Nephron (organoid): ENCODE measurements at regions not wholly inside any gene's neighbourhood (a gene's known extent, or its start where the extent isn't known, plus 50 kb on each side); places are given as distances from the start of the nearest gene placed in this dataset.
A peak's percentile ranks its signal among the peaks of the same experiment; 100 is the strongest.

Source experiments
- H3K27ac Mint-ChIP-seq, 3 experiments: 2 replicates each; pipeline ENCODE4 v1.8.0; 2020; ENCODE audit warnings: mixed read lengths in 3 of 3, mild to moderate bottlenecking in 2 of 3, moderate library complexity in 1 of 3
- H3K27me3 Mint-ChIP-seq: 2 replicates; pipeline ENCODE4 v1.8.0; 2021; ENCODE audit warnings: low read depth, mild to moderate bottlenecking, moderate library complexity, mixed read lengths
- H3K36me3 Mint-ChIP-seq: 2 replicates; pipeline ENCODE4 v1.8.0; 2020; ENCODE audit warnings: low read depth, mixed read lengths
- H3K4me1 Mint-ChIP-seq: 2 replicates; pipeline ENCODE4 v1.8.0; 2020; ENCODE audit warnings: mixed read lengths
- H3K4me3 Mint-ChIP-seq, 3 experiments: 2 replicates each; pipeline ENCODE4 v1.8.0; 2020; ENCODE audit warnings: mild to moderate bottlenecking in 3 of 3, mixed read lengths in 3 of 3, moderate library complexity in 2 of 3
- H3K9me3 Mint-ChIP-seq: 2 replicates; pipeline ENCODE4 v1.8.0; 2020; ENCODE audit warnings: mixed read lengths
- CTCF ChIP-seq, 3 experiments: fragments of 200-600 bp; sonication (generic); IDR thresholded peaks; one replicate each; pipeline ENCODE4 v1.5.0; 2021; ENCODE audit warnings: antibody characterized with exemption in 3 of 3; ENCODE audit not compliant: unreplicated experiment in 3 of 3

- TF ChIP-seq CTCF (IDR thresholded peaks at IDR 0.05; ENCODE audit: unreplicated experiment in 3 of 3): no peak
- no peaks in the 10 kb centered on the region for H3K9me3 Mint-ChIP-seq
- H3K27ac Mint-ChIP-seq: no peak overlapping the region
- no peaks in the 10 kb centered on the region for H3K36me3 Mint-ChIP-seq
- H3K4me1 Mint-ChIP-seq: no peaks in the 10 kb centered on the region
- no peak overlapping the region for H3K4me3 Mint-ChIP-seq
- no peaks in the 10 kb centered on the region for H3K27me3 Mint-ChIP-seq
These were observed 340.1 kb upstream of the RPS6KA3 start for GRCh38 chrX:20606831-20607230.

- Mint-ChIP-seq H3K4me1 (peaks cover 7% of the 10 kb centered on the region), H3K9me3 (no peaks in the 10 kb centered on the region), H3K27ac (no peak overlapping the region), H3K36me3 (no peaks in the 10 kb centered on the region), H3K27me3 (no peaks in the 10 kb centered on the region), H3K4me3 (no peak overlapping the region)
- TF ChIP-seq CTCF (IDR thresholded peaks at IDR 0.05; ENCODE audit: unreplicated experiment in 3 of 3): no peak
These were observed 330.1 kb upstream of the RPS6KA3 start for GRCh38 chrX:20596856-20597255.

GRCh38 chrX:20595928-20596575 is 329.3 kb upstream of the RPS6KA3 start:
- peaks cover 7% of the 10 kb centered on the region for H3K4me1 Mint-ChIP-seq
- TF ChIP-seq CTCF (IDR thresholded peaks at IDR 0.05; ENCODE audit: unreplicated experiment in 3 of 3): no peak
- H3K36me3 Mint-ChIP-seq: no peaks in the 10 kb centered on the region
- no peaks in the 10 kb centered on the region for H3K27me3 Mint-ChIP-seq
- H3K4me3 Mint-ChIP-seq: no peak overlapping the region
- peak overlapping the region in 1 of 3 experiments; percentile 20 for H3K27ac Mint-ChIP-seq
- H3K9me3 Mint-ChIP-seq: peaks cover under 1% of the 10 kb centered on the region

GRCh38 chrX:20594985-20595384 is 328.3 kb upstream of the RPS6KA3 start:
- H3K27me3 Mint-ChIP-seq: no peaks in the 10 kb centered on the region
- peak; percentile 40 to 43 (median 40) for TF ChIP-seq CTCF (IDR thresholded peaks at IDR 0.05; ENCODE audit: unreplicated experiment in 3 of 3)
- H3K4me1 Mint-ChIP-seq: peaks cover 7% of the 10 kb centered on the region
- no peak overlapping the region for H3K27ac Mint-ChIP-seq
- no peaks in the 10 kb centered on the region for H3K36me3 Mint-ChIP-seq
- H3K4me3 Mint-ChIP-seq: no peak overlapping the region
- peaks cover 3% of the 10 kb centered on the region for H3K9me3 Mint-ChIP-seq

- TF ChIP-seq CTCF (IDR thresholded peaks at IDR 0.05; ENCODE audit: unreplicated experiment in 3 of 3): no peak
- Mint-ChIP-seq H3K36me3 (no peaks in the 10 kb centered on the region), H3K4me3 (no peak overlapping the region), H3K4me1 (peaks cover 7% of the 10 kb centered on the region), H3K9me3 (peaks cover 13% of the 10 kb centered on the region), H3K27me3 (no peaks in the 10 kb centered on the region), H3K27ac (no peak overlapping the region)
These were observed 327.1 kb upstream of the RPS6KA3 start for GRCh38 chrX:20593836-20594235.

- H3K4me3 Mint-ChIP-seq: no peak overlapping the region
- no peaks in the 10 kb centered on the region for H3K27me3 Mint-ChIP-seq
These were observed 326.7 kb upstream of the RPS6KA3 start for GRCh38 chrX:20593402-20593801.

More at GRCh38 chrX:20593402-20593801, 326.7 kb upstream of the RPS6KA3 start:
- no peak for TF ChIP-seq CTCF (IDR thresholded peaks at IDR 0.05; ENCODE audit: unreplicated experiment in 3 of 3)
- H3K4me1 Mint-ChIP-seq: peaks cover 7% of the 10 kb centered on the region
- H3K27ac Mint-ChIP-seq: no peak overlapping the region
- peaks cover 17% of the 10 kb centered on the region for H3K9me3 Mint-ChIP-seq
- no peaks in the 10 kb centered on the region for H3K36me3 Mint-ChIP-seq
